Ishikawa (cell line): ENCODE measurements at regions not wholly inside any gene's neighbourhood (a gene's known extent, or its start where the extent isn't known, plus 50 kb on each side); places are given as distances from the start of the nearest gene placed in this dataset.

ENCODE experiments used
- CEBPB ChIP-seq: IDR thresholded peaks from 2 replicates; pipeline ENCODE4 v1.6.1; 2012
- CREB1 ChIP-seq: IDR thresholded peaks from 2 replicates; pipeline ENCODE4 v1.6.1; 2012; ENCODE audit warnings: low read depth
- EP300 ChIP-seq: IDR thresholded peaks from 2 replicates; pipeline ENCODE4 v1.6.1; 2012; ENCODE audit warnings: borderline replicate concordance
- FOXM1 ChIP-seq: IDR thresholded peaks from 2 replicates; pipeline ENCODE4 v1.6.1; 2012; ENCODE audit warnings: low read depth, borderline replicate concordance
- MAX ChIP-seq: IDR thresholded peaks from 2 replicates; pipeline ENCODE4 v1.6.1; 2012
- NFIC ChIP-seq: IDR thresholded peaks from 2 replicates; pipeline ENCODE4 v1.6.1; 2012
- RAD21 ChIP-seq: IDR thresholded peaks from 2 replicates; pipeline ENCODE4 v1.6.1; 2012; ENCODE audit warnings: low read depth
- REST ChIP-seq: IDR thresholded peaks from 2 replicates; pipeline ENCODE4 v1.6.1; 2012; ENCODE audit warnings: low read depth, mild to moderate bottlenecking
- TAF1 ChIP-seq: IDR thresholded peaks from 2 replicates; pipeline ENCODE4 v1.6.1; 2012; ENCODE audit warnings: low read depth, mild to moderate bottlenecking
- TCF12 ChIP-seq: IDR thresholded peaks from 2 replicates; pipeline ENCODE4 v1.6.1; 2012; ENCODE audit warnings: low read depth
- TEAD4 ChIP-seq: IDR thresholded peaks from 2 replicates; pipeline ENCODE4 v1.6.1; 2012
- YY1 ChIP-seq: IDR thresholded peaks from 2 replicates; pipeline ENCODE4 v1.6.1; 2012; ENCODE audit warnings: low read depth
- ZBTB7A ChIP-seq: IDR thresholded peaks from 2 replicates; pipeline ENCODE4 v1.6.1; 2012; ENCODE audit warnings: low read depth

- TF ChIP-seq CREB1 (no peak), EP300 (no peak), MAX (no peak), YY1 (no peak), TCF12 (no peak), CEBPB (no peak), NFIC (no peak), RAD21 (no peak), FOXM1 (no peak), TAF1 (no peak), REST (no peak), TEAD4 (no peak), ZBTB7A (no peak)
Measured at GRCh38 chr12:81835783-81836182, 76.6 kb upstream of the PPFIA2 start.
